Stimulated activated CD8-positive, alpha-beta memory T cell treated with anti-CD3 and anti-CD28 coated beads, Interleukin-7, amount 100 ng/mL, for 48 hours (primary cell): ENCODE measurements at regions not wholly inside any gene's neighbourhood (a gene's known extent, or its start where the extent isn't known, plus 50 kb on each side); places are given as distances from the start of the nearest gene placed in this dataset.
"Not testable (repeated sequence)": the region's sequence is repeated elsewhere in the genome, so short reads cannot be mapped to it uniquely, and the experiment has no call there.

ENCODE experiments used
- DNase-seq, 2 donors: peaks; one replicate each; pipeline ENCODE4 v3.0.0-alpha.2; 2020; ENCODE audit warnings: low read depth in 1 of 2; ENCODE audit errors: extremely low read depth in 1 of 2

- no peak for DNase-seq
Measured at GRCh38 chr1:208461680-208462079, 217.5 kb upstream of the PLXNA2 start.

- DNase-seq, result no peak
Measured at GRCh38 chr1:208462761-208463160, 218.6 kb upstream of the PLXNA2 start.

- no peak for DNase-seq
Measured at GRCh38 chr1:208465266-208465665, 221.1 kb upstream of the PLXNA2 start.

GRCh38 chr1:208465786-208466590, 221.8 kb upstream of the PLXNA2 start:
- DNase-seq, result no peak

- DNase-seq, result no peak
Measured at GRCh38 chr1:208467151-208467780, 223.1 kb upstream of the PLXNA2 start.

GRCh38 chr1:208475449-208475848, 231.3 kb upstream of the PLXNA2 start:
- DNase-seq, result no peak

GRCh38 chr1:208475951-208476845, 232.0 kb upstream of the PLXNA2 start:
- no peak for DNase-seq

GRCh38 chr1:208476846-208477170, 232.6 kb upstream of the PLXNA2 start:
- no peak for DNase-seq

- no peak for DNase-seq
Measured at GRCh38 chr1:208479435-208479834, 235.3 kb upstream of the PLXNA2 start.

- no peak for DNase-seq
Measured at GRCh38 chr1:208485512-208485911, 241.3 kb upstream of the PLXNA2 start.

GRCh38 chr1:208486677-208487076, 242.5 kb upstream of the PLXNA2 start:
- no peak for DNase-seq

GRCh38 chr1:208488432-208488831, 244.2 kb upstream of the PLXNA2 start:
- not testable (repeated sequence) for DNase-seq

- DNase-seq, result no peak
Measured at GRCh38 chr1:208496467-208497371, 252.5 kb upstream of the PLXNA2 start.

- DNase-seq, result no peak
Measured at GRCh38 chr1:208497866-208498541, 253.8 kb upstream of the PLXNA2 start.

GRCh38 chr1:208499026-208499425, 254.8 kb upstream of the PLXNA2 start:
- no peak for DNase-seq

GRCh38 chr1:208499601-208500000, 255.4 kb upstream of the PLXNA2 start:
- DNase-seq, result no peak

- no peak for DNase-seq
Measured at GRCh38 chr1:208500375-208500774, 256.2 kb upstream of the PLXNA2 start.

- DNase-seq, result no peak
Measured at GRCh38 chr1:208501542-208501941, 257.4 kb upstream of the PLXNA2 start.

GRCh38 chr1:208503787-208504186, 259.6 kb upstream of the PLXNA2 start:
- DNase-seq, result no peak

GRCh38 chr1:208506812-208507211, 262.6 kb upstream of the PLXNA2 start:
- DNase-seq, result no peak
